IMR-90 (cell line): ENCODE measurements at regions not wholly inside any gene's neighbourhood (a gene's known extent, or its start where the extent isn't known, plus 50 kb on each side); places are given as distances from the start of the nearest gene placed in this dataset.

Source experiments
- ATAC-seq: fragments of 200-7000 bp; cut with Tn5 transposase; 2 replicates; pipeline ENCODE4 v1.9.1; 2020; ENCODE audit warnings: low read depth, mild to moderate bottlenecking, moderate library complexity
- BruUV-seq: library from RNA; stranded (reverse); fragments of 400-500 nt; replicated peaks from 2 replicates; lab custom pipeline; 2021; lab: Mats Ljungman, UMichigan
- CTCF ChIA-PET: fragments of 300-600 bp; formaldehyde crosslinking; extraction: SDS; loops from one replicate; lab custom pipeline; 2021; ENCODE audit warnings: antibody characterized with exemption; lab: Yijun Ruan, JAX
- POLR2A ChIA-PET: fragments of 300-600 bp; sonication (Branson Sonifier 250); formaldehyde crosslinking; loops from one replicate; lab custom pipeline; 2022; ENCODE audit warnings: antibody characterized with exemption; ENCODE audit not compliant: unreplicated experiment; lab: Charles Lee
- DNase-seq: peaks from one replicate; pipeline ENCODE4 v3.0.0; 2013
- H2AFZ ChIP-seq: replicated peaks from 2 replicates; pipeline ENCODE3; 2013; ENCODE audit warnings: low read length, mild to moderate bottlenecking; ENCODE audit not compliant: poor library complexity
- H2AK5ac ChIP-seq: 2 replicates; pipeline ENCODE4 v1.6.1; 2013; ENCODE audit warnings: low read depth, low read length, inconsistent platforms
- H2AK9ac ChIP-seq: replicated peaks from 2 replicates; pipeline ENCODE3; 2013; ENCODE audit warnings: mild to moderate bottlenecking, low read depth, low read length, moderate library complexity; ENCODE audit not compliant: poor library complexity
- H2BK120ac ChIP-seq: 2 replicates; pipeline ENCODE4 v1.6.1; 2013; ENCODE audit warnings: low read depth, low read length, inconsistent platforms
- H2BK15ac ChIP-seq: 3 replicates; pipeline ENCODE4 v1.6.1; 2013; ENCODE audit warnings: low read depth, low read length, inconsistent platforms
- H2BK20ac ChIP-seq: 2 replicates; pipeline ENCODE4 v1.6.1; 2013; ENCODE audit warnings: low read depth, mild to moderate bottlenecking, inconsistent platforms, low read length, moderate library complexity
- H2BK5ac ChIP-seq: 2 replicates; pipeline ENCODE4 v1.6.1; 2013; ENCODE audit warnings: mild to moderate bottlenecking, low read depth, low read length, inconsistent platforms; ENCODE audit not compliant: poor library complexity, severe bottlenecking
- H3K14ac ChIP-seq: replicated peaks from 2 replicates; pipeline ENCODE4 v1.6.1; 2013; ENCODE audit warnings: low read depth, low read length, inconsistent platforms
- H3K18ac ChIP-seq: 2 replicates; pipeline ENCODE4 v1.6.1; 2013; ENCODE audit warnings: low read depth, low read length, control low read depth
- H3K23ac ChIP-seq: 2 replicates; pipeline ENCODE4 v1.6.1; 2013; ENCODE audit warnings: low read depth, low read length, inconsistent platforms
- H3K27ac ChIP-seq: 2 replicates; pipeline ENCODE4 v1.5.1; 2013; ENCODE audit warnings: mild to moderate bottlenecking, control low read depth, low read length; ENCODE audit not compliant: insufficient read depth
- H3K27me3 ChIP-seq: 2 replicates; pipeline ENCODE4 v1.6.1; 2013; ENCODE audit warnings: low read length; ENCODE audit not compliant: control insufficient read depth, insufficient read depth
- H3K36me3 ChIP-seq: 2 replicates; pipeline ENCODE4 v1.6.1; 2013; ENCODE audit warnings: low read length, mixed read lengths; ENCODE audit not compliant: control insufficient read depth, insufficient read depth
- H3K4ac ChIP-seq: 2 replicates; pipeline ENCODE4 v1.6.1; 2013; ENCODE audit warnings: low read depth, low read length, inconsistent platforms
- H3K4me1 ChIP-seq: 2 replicates; pipeline ENCODE4 v1.6.1; 2013; ENCODE audit warnings: low read length, mixed read lengths; ENCODE audit not compliant: control insufficient read depth, insufficient read depth
- H3K4me2 ChIP-seq: 2 replicates; pipeline ENCODE4 v1.6.1; 2013; ENCODE audit warnings: low read depth, mild to moderate bottlenecking, control low read depth, low read length, moderate library complexity
- H3K4me3 ChIP-seq: 2 replicates; pipeline ENCODE4 v1.5.1; 2013; ENCODE audit warnings: low read depth, mild to moderate bottlenecking, control low read depth, low read length, moderate library complexity; ENCODE audit not compliant: insufficient read depth
- H3K56ac ChIP-seq: 2 replicates; pipeline ENCODE4 v1.6.1; 2013; ENCODE audit warnings: low read length, inconsistent platforms; ENCODE audit not compliant: insufficient read depth; ENCODE audit errors: extremely low read depth
- H3K79me1 ChIP-seq, 2 experiments: 2 replicates each; pipeline ENCODE4 v1.6.1; 2013; ENCODE audit warnings: low read length in 2 of 2, inconsistent platforms in 1 of 2, low read depth in 1 of 2
- H3K9ac ChIP-seq: 2 replicates; pipeline ENCODE4 v1.6.1; 2013; ENCODE audit warnings: low read depth, low read length, control low read depth
- H3K9me1 ChIP-seq: 2 replicates; pipeline ENCODE4 v1.6.1; 2013; ENCODE audit warnings: low read length, inconsistent platforms; ENCODE audit not compliant: insufficient read depth
- H3K9me3 ChIP-seq: 2 replicates; pipeline ENCODE4 v1.6.1; 2013; ENCODE audit warnings: low read length; ENCODE audit not compliant: control insufficient read depth, insufficient read depth
- H4K20me1 ChIP-seq: 2 replicates; pipeline ENCODE4 v1.6.1; 2013; ENCODE audit warnings: low read length, inconsistent platforms; ENCODE audit not compliant: insufficient read depth
- H4K5ac ChIP-seq: 2 replicates; pipeline ENCODE4 v1.6.1; 2013; ENCODE audit warnings: mild to moderate bottlenecking, low read depth, low read length, control low read depth
- H4K8ac ChIP-seq, 2 experiments: 2 replicates each; pipeline ENCODE4 v1.6.1; 2013; ENCODE audit warnings: low read depth in 2 of 2, low read length in 2 of 2, control low read depth in 1 of 2, inconsistent platforms in 1 of 2
- H4K91ac ChIP-seq: 2 replicates; pipeline ENCODE4 v1.6.1; 2013; ENCODE audit warnings: low read depth, low read length, inconsistent platforms; ENCODE audit not compliant: insufficient read depth
- CEBPB ChIP-seq: IDR thresholded peaks from 2 replicates; pipeline ENCODE4 v1.6.1; 2012; ENCODE audit warnings: low read depth, low read length, improper control_type of control experiment
- CHD1 ChIP-seq: IDR thresholded peaks from 2 replicates; pipeline ENCODE4 v1.6.1; 2012; ENCODE audit warnings: low read depth, low read length, improper control_type of control experiment
- POLR2A ChIP-seq: IDR thresholded peaks from 2 replicates; pipeline ENCODE4 v1.6.1; 2012; ENCODE audit warnings: mild to moderate bottlenecking, low read depth, low read length
- RAD21 ChIP-seq: IDR thresholded peaks from 2 replicates; pipeline ENCODE4 v1.6.1; 2012; ENCODE audit warnings: low read length, improper control_type of control experiment
- WGBS, 2 experiments: methylation state at CpG; one replicate each; pipeline versions ENCODE4 v1.1.5 to v1.1.7; 2013; ENCODE audit warnings: missing lambda C conversion rate in 2 of 2; ENCODE audit not compliant: insufficient read length in 1 of 2; ENCODE audit errors: extremely low coverage in 2 of 2; 5-methylcytosine and 5-hydroxymethylcytosine counted together
- dilution Hi-C: fragments of 300-500 bp; cut with HindIII; formaldehyde crosslinking; loops from one replicate; pipeline ENCODE4 v1.14.3; 2018; ENCODE audit warnings: low sequenced_read_pairs; ENCODE audit not compliant: unreplicated experiment
- in situ Hi-C: fragments of 300-500 bp; cut with MboI; formaldehyde crosslinking; loops from 3 replicates; pipeline ENCODE4 v1.14.3; 2019; ENCODE audit warnings: low sequenced_read_pairs, inconsistent platforms, mixed read lengths
- intact Hi-C: fragments of 100-400 bp; cut with micrococcal nuclease; formaldehyde crosslinking; loops from 2 replicates; pipeline ENCODE4 v1.10.0; 2022

DNA sequence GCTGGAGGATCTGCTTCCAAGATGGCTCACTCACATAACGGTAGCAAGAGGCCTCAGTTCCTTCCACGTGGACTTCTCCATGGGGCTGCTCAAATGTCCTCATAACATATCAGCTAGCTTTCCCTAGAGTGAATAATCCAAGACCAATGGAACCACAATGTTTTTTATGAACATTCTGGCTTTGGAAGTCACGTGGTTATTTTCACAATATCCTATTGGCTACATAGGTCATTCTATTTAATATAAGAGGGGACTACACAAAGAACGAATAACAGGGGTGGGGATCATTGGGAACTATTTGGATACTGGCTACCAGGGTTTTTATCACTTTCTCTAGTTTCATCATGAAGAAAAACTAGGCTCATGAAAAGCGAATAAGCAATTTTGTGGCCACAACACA is 81.4 kb downstream of the ZNF622 start:
- H4K8ac ChIP-seq: no peak overlapping the region
- H2BK120ac ChIP-seq: no peak overlapping the region
- no peak overlapping the region for H3K4me3 ChIP-seq
- H3K9ac ChIP-seq: no peak overlapping the region
- no peak overlapping the region for H3K27ac ChIP-seq
- H3K9me1 ChIP-seq: no peaks in the 10 kb centered on the region
- H3K9me3 ChIP-seq: no peaks in the 10 kb centered on the region
- H3K27me3 ChIP-seq: no peaks in the 10 kb centered on the region; the same call in 1 of the 2 replicates
- H2AFZ ChIP-seq: no peak overlapping the region
- H4K5ac ChIP-seq: no peak overlapping the region
- dilution Hi-C loops: no loop called here
- no peak overlapping the region for H3K56ac ChIP-seq
- ChIA-PET CTCF (no interaction called here), POLR2A (no interaction called here)
- DNase-seq: no peak
- no peak overlapping the region for H2BK15ac ChIP-seq
- intact Hi-C loops: no loop called here
- no peak overlapping the region for H2BK20ac ChIP-seq
- in situ Hi-C loops: no loop called here
- no peaks in the 10 kb centered on the region for H4K20me1 ChIP-seq
- H2BK5ac ChIP-seq: no peak overlapping the region
- no peaks in the 10 kb centered on the region for H3K79me1 ChIP-seq
- no peak overlapping the region for H3K18ac ChIP-seq
- H3K36me3 ChIP-seq: no peaks in the 10 kb centered on the region
- TF ChIP-seq POLR2A (no peak), RAD21 (no peak), CEBPB (no peak), CHD1 (no peak)
- H3K14ac ChIP-seq: no peak overlapping the region
- H3K4ac ChIP-seq: no peak overlapping the region
- no peak overlapping the region for H3K4me2 ChIP-seq
- no TSS peak for BruUV-seq
- H2AK9ac ChIP-seq: no peak overlapping the region
- ATAC-seq: no peak
- WGBS, 2 experiments: 50% methylated on average over 2 of the region's 5 CpGs; no CpG with 5 or more reads in 1 of the 2 experiments
- H3K23ac ChIP-seq: no peak overlapping the region
- H3K4me1 ChIP-seq: no peaks in the 10 kb centered on the region
- H4K91ac ChIP-seq: no peak overlapping the region
- H2AK5ac ChIP-seq: no peak overlapping the region
